WTC11 (cell line): ENCODE measurements at regions not wholly inside any gene's neighbourhood (a gene's known extent, or its start where the extent isn't known, plus 50 kb on each side); places are given as distances from the start of the nearest gene placed in this dataset.
"Not testable (repeated sequence)": the region's sequence is repeated elsewhere in the genome, so short reads cannot be mapped to it uniquely, and the experiment has no call there.

Source experiments
- ATF1 ChIP-seq: sonication (generic); formaldehyde crosslinking; IDR thresholded peaks from 2 replicates; pipeline ENCODE4 v1.8.1; 2023; ENCODE audit warnings: mild to moderate bottlenecking, moderate library complexity, missing genetic modification reagents
- ATF3 ChIP-seq: sonication (generic); formaldehyde crosslinking; conservative IDR thresholded peaks from 2 replicates; pipeline ENCODE4 v1.8.1; 2022; ENCODE audit warnings: mild to moderate bottlenecking, missing genetic modification reagents
- CREB1 ChIP-seq: sonication (generic); formaldehyde crosslinking; IDR thresholded peaks from 2 replicates; pipeline ENCODE4 v1.8.0; 2023; ENCODE audit warnings: mild to moderate bottlenecking, missing genetic modification reagents
- CTCF ChIP-seq: fragments of 200-600 bp; IDR thresholded peaks from 2 replicates; pipeline ENCODE4 v1.8.0; 2022; ENCODE audit warnings: antibody characterized with exemption
- PRRX2 ChIP-seq: fragments of 250-450 bp; sonication (Bioruptor Pico); IDR thresholded peaks from 2 replicates; pipeline ENCODE4 v1.8.0; 2021; ENCODE audit warnings: mild to moderate bottlenecking
- RELA ChIP-seq: sonication (generic); formaldehyde crosslinking; IDR thresholded peaks from 2 replicates; pipeline ENCODE4 v1.8.1; 2022; ENCODE audit warnings: missing genetic modification reagents, mild to moderate bottlenecking, borderline replicate concordance
- TP53 ChIP-seq: sonication (generic); formaldehyde crosslinking; IDR thresholded peaks from 2 replicates; pipeline ENCODE4 v1.8.1; 2023; ENCODE audit warnings: mild to moderate bottlenecking, missing genetic modification reagents
- ZNF263 ChIP-seq: sonication (generic); formaldehyde crosslinking; IDR thresholded peaks from 2 replicates; pipeline ENCODE4 v1.8.1; 2022; ENCODE audit warnings: low read depth, mild to moderate bottlenecking, moderate library complexity, missing genetic modification reagents
- ZNF512 ChIP-seq: sonication (generic); formaldehyde crosslinking; IDR thresholded peaks from 2 replicates; pipeline ENCODE4 v1.8.1; 2022; ENCODE audit warnings: missing genetic modification reagents, borderline replicate concordance

GRCh38 chr22:47613181-47613580 is 850.7 kb downstream of the TBC1D22A start:
- not testable (repeated sequence) for TF ChIP-seq ATF1 (CRISPR knock-in tag); CREB1 (CRISPR knock-in tag); CTCF; PRRX2 (CRISPR knock-in tag); ZNF263 (CRISPR knock-in tag); ATF3; RELA (CRISPR knock-in tag); ZNF512 (CRISPR knock-in tag); TP53 (CRISPR knock-in tag)
